Posterior vena cava (tissue), 2 donors: ENCODE measurements at regions not wholly inside any gene's neighbourhood (a gene's known extent, or its start where the extent isn't known, plus 50 kb on each side); places are given as distances from the start of the nearest gene placed in this dataset.
"Not testable (repeated sequence)": the region's sequence is repeated elsewhere in the genome, so short reads cannot be mapped to it uniquely, and the experiment has no call there.

Source experiments
- DNase-seq: peaks from one replicate; pipeline ENCODE4 v3.0.0-alpha.2; 2020; ENCODE audit warnings: low spot score
- intact Hi-C, 2 donors: fragments of 100-400 bp; cut with DNase I; formaldehyde crosslinking; loops; one replicate each; pipeline versions ENCODE4 v1.14.1 to v1.14.2; 2022 to 2023
- donor health status: DM: yes; HTN: yes; CAD: no.
- donor health status: DM: yes; HTN: yes; CAD: no.

DNA sequence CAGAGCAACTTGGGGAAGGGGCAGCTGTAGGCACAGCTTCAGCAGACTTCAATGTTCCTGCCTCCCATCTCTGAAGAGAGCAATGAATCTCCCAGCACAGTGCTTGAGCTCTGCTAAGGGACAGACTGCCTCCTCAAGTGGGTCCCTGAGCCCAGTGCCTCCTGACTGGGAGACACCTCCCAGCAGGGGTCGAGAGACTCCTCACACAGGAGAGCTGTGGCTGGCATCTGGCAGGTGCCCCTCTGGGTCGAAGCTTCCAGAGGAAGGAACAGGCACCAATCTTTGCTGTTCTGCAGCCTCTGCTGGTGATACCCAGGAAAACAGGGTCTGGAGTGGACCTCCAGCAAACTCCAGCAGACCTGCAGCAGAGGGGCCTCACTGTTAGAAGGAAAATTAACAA, 563.8 kb downstream of the RWDD3 start:
- intact Hi-C loops = not testable (repeated sequence)

DNA sequence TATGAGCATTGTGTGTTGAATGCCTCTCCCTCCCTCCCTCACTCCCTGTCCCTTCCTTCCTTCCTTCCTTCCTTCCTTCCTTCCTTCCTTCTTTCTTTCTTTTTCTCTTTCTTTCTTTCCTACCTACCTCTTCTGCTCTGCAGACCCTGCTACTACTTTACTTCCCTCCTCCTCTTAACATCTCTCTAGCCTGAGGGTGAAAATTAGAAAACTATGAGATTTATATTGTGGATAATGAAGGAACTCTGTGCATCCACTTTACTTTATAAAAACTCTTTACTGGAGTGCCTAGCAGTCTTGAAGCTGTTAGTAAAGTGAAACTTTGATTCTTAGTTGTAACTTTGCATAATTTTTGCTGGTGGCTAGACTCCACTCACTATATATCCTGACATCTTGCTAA, 572.2 kb downstream of the RWDD3 start:
- intact Hi-C loops = no loop called here
- no peak for DNase-seq

More for the DNA sequence above, 563.8 kb downstream of the RWDD3 start:
- peak; percentile 56 for DNase-seq

DNA sequence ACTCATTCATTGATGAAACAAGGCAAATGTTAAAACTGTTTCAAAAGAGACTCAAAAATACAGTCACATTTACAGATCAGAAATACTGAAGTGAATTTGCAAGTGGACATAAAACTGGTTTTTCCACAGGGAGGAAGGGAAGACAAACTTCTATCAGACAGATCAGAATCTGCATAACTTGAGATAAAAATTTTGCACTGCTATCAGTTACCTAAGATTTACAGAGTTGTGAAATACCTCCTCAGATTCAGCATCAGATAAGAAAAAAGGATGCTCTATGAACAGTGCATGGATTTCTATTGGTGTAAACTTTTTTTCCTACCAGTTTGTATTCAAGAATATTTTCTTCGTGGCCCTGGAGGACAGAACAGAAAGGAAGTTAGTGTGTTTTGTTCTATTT, 575.4 kb downstream of the RWDD3 start:
- intact Hi-C loops = no loop called here
- DNase-seq = no peak

DNA sequence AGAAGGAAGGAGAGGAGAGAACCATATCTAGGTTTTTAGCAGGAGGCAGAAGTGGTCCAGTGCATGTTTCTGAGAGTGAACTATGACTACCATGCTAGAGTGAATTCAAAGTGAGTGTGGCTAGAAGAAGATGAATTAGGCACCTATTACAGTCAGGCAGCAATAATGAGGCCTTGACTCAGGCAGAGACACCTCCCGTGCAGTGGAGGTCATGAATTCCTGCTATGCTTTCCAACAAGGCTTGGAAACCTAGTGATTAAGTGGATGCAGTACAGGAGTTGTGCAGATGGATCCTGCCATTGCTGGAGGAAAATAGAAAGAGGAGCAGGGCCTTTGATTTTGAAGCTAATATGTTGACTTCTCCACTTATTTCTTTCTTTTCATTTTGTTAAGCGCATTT, 581.5 kb downstream of the RWDD3 start:
- intact Hi-C loops = no loop called here
- DNase-seq = no peak

DNA sequence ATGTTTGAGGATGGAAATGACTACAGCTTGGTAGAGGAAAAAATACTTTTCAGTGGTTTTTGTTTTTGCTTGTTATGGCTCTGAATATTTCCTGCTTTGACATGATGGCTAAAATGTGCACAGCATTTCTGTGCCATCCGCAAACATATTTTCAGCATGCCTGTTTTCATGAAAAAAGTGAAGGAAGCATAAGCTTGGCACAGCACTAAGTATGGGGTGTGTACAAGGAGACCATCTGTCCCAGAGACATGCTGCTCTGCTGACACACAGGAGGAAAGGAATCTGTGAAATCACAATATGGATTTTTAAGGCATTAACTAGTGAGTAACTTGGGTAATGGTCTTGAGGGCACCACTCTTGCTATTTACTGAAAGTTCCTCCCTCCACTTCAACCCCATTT, 595.5 kb downstream of the RWDD3 start:
- DNase-seq = no peak
- intact Hi-C loops = no loop called here

DNA sequence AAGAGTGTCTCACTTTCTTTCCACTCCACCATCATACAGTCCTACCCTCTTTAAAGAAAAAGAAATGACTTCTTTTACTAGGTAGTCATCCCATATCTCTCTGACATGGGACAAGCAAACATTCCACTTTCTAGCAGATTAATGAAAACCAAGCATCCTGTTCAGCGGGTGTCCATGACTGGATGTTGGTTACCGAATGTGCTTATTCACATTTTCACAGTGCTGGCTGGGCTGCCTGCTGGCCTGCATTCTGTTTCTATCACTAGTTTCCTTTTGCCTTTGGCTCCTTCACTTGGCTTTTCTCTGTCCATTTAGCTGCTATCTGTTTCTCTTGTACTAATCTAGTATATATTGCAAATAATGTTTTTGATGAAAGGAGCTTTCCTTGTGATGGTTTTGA, 598.4 kb downstream of the RWDD3 start:
- intact Hi-C loops = no loop called here
- DNase-seq = no peak

DNA sequence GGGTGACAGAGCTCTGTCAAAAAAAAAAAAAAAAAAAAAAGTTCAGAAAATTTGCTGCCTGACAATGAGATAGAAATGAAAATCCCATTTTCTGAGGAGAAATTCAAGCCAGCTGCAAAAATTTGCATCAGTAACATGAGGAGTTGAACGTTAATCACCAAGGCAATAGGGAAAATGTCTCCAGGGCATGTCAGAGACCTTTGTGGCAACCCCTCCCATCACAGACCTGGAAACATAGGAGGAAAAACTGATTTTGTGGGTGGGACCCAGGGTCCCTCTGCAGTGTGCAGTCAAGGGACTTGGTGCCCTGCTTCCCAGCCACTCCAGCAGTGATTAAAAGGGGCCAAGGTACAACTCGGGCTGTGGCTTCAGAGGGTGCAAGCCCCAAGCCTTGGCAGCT, 615.4 kb downstream of the RWDD3 start:
- DNase-seq = no peak
- intact Hi-C loops = no loop called here

DNA sequence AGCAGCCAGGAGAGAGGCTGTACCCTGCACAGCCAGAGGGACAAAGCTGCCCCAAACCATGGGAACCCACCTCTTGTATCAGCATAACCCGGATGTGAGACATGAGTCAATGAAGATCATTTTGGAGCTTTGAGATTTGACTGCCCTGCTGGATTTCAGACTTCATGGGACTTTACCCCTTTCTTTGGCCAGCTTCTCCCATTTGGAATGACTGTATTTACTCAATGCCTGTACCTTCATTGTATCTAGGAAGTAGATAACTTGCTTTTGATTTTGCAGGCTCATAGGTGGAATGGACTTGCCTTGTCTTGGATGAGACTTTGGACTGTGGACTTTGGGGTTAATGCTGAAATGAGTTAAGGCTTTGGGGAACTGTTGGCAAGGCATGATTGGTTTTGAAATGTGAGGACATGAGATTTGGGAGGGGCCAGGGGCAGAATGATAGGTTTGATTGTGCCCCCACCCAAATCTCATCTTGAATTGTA, 616.2 kb downstream of the RWDD3 start:
- no peak for DNase-seq
- intact Hi-C loops = no loop called here

DNA sequence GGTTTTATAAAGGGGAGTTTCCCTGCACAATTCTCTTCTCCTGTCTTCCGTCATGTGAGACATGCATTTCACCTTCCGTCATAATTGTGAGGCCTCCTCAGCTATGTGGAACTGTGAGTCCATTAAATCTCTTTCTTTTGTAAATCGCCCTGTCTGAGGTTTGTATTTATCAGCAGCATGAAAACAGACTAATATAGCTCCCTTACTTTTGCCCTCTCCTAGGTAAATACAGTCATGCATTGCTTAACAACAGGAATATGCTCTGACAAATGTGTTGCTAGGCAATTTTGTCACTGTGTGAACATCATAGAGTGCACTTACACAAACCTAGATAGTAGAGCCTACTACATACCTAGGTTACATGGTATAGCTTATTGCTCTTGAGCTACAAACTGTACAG, 616.8 kb downstream of the RWDD3 start:
- intact Hi-C loops = no loop called here
- no peak for DNase-seq

DNA sequence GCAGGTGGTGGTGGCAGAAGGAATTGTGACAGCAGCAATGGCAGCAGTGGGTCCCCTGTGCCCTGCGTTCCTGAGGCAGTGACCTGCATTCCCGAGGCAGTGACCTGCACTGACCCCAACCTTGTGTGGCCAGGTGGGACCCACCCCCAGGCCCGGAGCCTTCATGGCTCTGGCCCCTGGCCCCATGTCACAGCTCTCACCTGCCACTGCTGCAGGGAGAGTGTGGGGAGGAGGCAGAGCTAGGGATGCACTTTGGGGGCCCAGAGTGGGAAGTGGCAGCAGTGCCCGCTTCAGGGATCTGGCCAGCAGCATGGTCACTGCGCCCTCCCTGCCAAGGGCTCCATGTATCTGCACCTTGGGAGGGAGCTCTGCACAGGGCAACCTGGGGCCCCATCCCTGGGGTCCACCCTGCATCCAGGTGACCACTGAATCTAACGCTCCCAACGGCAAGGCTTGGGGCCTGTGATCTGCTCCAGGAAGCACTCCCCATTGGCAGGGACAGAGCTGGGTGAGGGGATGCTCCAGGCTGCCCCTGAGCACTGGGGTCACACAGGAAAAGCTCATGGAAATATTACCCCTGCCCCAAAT, 618.6 kb downstream of the RWDD3 start:
- intact Hi-C loops = no loop called here

DNA sequence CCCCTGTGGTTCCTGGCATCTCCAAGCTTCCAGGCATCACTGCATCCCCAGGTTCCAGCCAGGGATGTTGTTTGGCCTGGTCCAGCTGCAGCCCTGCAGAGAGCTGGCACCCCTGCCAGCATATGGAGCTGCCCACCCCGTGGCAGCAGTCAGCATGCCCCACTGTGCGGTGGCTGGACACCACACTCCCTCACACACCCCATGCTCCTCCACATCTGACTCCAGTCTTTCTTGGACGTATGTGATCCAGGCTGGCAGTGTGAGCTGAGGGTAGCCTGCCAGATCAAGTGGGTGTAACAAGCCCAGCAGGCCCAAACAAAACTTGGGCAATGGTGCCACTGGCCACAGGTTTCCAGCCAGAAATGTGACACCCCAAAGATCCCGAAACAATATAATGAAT, 620.4 kb downstream of the RWDD3 start:
- peak; percentile 64 for DNase-seq
- intact Hi-C loops = no loop called here

More for the DNA sequence above, 618.6 kb downstream of the RWDD3 start:
- peak; percentile 58 for DNase-seq

DNA sequence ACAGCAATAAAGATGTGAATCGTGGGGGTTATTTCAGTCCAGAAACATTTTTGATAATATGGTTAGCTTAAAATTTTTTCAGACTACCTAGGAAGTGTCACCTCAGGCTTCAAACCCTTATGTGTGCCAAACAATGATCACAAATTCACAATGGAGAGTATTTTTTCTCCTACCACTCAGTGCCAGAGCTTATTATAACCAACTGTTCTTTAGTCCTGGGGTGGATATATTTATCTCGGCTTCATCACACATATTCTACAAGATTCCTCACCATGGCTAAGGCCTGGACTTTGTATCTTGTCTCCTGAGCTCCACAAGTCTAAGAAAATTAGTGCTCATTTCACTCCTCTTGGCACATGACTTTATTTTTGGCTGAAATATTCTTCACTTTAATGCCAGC, 629.1 kb downstream of the RWDD3 start:
- intact Hi-C loops = no loop called here
- DNase-seq = no peak

DNA sequence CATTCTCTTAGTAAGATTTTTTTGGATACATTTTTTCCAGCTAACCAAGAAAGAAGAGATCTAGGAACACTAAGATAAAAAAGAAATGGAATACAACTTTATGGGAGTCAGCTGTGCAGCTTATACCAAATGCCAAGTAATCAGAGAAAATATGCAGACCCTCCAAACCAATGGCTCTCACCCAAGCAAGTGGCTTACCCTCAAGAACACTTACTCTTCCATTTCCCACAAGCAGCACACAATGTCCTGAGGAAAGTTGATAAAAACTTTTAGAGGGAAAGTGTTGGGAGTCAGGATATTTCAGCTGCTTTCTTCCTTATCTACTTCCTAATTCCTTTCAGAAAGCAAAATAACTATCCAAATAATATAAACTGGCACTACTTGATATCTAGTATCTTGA, 631.8 kb downstream of the RWDD3 start:
- DNase-seq = no peak
- intact Hi-C loops = no loop called here

DNA sequence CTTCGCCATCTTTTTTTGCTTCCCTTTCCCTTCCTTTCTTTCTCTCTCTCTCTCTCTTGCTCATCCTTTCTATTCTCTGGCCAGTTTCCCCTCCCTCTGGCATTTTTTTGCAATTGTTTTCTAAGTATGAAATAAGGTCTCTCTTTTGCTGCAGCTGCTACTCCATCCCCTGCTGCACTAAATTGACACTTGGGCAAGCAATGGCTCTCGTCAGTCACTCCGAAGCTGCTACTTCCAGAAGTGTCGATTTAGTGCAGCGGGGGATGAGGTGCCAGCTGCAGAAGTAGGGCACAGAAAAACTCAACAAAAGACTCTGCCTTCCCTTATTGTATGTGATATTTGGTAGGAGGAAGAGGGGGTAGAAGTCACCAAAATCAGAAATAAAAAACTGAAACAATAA, 642.3 kb downstream of the RWDD3 start:
- intact Hi-C loops = no loop called here
- DNase-seq = no peak

DNA sequence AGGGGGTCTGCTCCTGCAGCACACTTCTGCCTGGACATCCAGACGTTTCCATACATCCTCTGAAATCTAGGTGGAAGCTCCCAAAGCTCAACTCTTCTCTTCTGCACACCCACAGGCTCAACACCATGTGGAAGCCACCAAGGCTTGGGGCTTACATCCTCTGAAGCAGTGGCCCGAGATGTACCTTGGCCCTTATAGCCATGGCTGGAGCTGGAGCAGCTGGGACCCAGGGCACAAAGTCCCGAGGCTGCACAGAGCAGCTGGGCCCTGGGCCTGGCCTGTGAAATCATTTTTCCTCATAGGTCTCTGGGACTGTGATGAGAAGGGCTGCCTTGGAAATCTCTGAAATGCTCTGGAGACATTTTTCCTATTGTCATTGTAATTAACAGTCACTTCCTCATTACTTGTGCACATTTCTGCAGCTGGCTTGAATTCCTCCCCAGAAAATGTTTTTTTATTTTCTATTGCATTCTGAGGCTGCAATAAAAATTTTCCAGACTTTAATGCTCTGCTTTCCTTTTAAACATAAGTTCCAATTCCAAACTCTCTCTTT, 645.6 kb downstream of the RWDD3 start:
- intact Hi-C loops = no loop called here

DNA sequence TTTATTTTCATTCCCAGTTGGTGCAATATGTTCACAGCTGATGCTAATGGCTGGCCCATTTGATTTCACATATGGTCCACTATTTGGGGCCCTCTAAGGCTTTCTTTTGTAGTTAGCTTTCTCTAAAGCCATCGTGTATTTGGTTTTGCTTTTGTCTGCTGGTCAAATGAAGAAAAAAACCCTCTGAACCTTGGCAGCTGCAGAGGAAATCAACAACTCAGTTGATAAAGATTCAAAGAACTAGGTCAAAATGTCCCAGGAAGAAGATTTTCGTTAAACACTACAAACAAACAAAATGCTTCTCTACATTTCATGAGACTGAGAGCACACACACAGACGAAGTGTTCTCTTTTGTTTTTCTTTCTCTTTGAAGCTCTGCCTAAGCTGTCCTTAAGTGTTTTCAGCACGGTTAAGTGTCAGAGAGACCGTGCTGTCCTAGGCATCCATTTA, 655.0 kb downstream of the RWDD3 start:
- no peak for DNase-seq
- intact Hi-C loops = no loop called here

More for the DNA sequence above, 645.6 kb downstream of the RWDD3 start:
- no peak for DNase-seq

DNA sequence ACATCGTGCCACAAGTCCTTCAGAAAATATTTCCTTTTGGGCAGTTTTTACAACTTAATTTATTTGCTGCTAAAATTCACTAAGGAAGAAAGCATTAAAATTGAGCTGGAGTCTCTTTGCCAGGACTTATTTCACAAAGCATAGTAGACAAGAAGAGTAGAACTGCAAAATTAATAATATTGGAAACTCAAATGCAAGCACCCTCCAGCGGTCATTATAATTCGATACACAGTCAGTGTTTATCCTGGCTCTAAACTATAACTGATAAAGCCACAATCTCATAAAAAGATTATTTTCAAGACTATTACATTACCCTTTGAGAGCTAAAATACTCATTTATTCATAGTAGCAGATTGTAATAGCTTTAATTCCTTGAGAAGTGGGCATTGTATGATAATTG, 655.4 kb downstream of the RWDD3 start:
- DNase-seq = no peak

DNA sequence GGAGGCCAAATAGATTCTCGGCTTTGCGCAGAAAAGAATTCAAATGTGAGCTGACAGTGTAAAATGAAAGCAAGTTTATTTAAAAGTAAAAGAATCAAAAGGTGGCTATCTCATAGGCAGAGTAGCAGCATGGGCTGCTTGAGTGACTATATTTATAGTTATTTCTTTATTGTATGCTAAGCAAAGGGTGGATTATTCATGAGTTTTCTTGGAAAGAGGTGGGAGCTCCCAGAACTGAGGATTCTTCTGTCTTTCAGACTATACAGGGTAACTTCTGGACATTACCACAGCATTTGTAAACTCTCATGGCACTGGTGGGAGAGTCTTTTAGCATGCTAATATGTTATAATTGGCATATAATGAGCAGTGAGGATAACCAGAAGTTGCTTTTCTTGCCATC, 659.9 kb downstream of the RWDD3 start:
- intact Hi-C loops = no loop called here
- no peak for DNase-seq

More for the DNA sequence above, 655.4 kb downstream of the RWDD3 start:
- intact Hi-C loops = no loop called here

DNA sequence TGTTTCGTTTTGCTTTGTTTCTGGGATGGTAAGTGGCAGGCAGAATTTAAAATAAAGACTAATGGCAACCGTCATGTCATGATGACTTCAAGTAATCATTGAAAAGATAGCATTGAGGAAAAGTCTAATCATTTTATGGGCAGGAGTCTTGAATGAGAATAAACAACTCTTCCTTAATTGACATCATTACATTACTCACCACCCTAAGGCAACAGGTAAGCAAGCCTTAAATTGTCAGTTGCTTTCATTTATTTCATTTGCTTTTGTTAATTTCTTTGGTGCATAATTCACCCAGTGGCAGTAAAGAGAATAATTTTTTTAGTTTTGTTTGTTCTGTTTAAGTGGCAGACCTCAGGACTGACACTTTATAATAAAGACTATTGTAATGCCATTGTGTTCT, 669.0 kb downstream of the RWDD3 start:
- intact Hi-C loops = no loop called here
- DNase-seq = no peak

DNA sequence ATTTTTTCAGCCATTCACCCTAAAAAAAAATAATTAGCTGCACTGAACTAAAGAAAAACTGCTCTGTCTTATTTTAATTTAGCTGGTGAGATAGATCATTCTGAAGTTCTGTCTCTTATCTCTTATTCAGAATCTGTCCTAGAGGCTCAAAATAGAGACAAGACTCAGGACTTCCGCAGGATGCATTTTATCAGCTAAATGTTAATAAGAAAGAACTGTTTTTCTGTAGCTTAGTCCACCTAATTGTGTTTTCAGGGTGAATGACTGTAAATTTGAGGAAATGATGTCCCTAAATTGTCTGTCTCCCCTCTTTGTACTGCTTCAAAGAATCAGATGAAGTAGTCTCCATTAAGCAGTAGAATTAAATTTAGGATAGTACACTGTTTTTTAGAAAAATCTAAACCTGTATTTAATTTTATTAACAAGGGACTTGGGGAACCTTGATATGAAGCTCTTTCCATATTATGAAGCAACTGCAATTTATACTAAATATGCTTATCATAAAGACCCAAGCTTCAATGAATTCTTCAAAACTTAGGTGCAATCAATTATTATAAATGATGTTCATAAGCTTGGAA, 671.9 kb downstream of the RWDD3 start:
- intact Hi-C loops = no loop called here

DNA sequence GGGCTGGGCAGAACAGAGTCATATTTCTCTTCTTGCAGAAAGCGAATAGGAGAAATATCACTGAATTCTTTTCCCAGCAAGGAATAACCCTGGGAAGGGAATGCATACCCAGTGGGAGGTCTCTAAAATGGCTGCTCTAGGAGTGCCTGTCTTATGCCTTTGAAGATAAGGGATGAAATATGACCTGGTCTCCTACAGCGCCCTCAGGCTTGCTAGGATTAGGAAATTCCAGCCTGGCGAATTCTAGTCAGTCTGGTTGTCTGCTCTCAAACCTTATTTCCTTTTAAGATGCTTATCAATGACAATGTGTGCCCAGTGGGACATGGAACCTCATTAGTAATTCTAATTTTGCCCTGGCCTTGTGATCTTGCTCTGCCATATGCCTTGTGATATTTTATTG, 677.7 kb downstream of the RWDD3 start:
- intact Hi-C loops = not testable (repeated sequence)

More for the DNA sequence above, 671.9 kb downstream of the RWDD3 start:
- DNase-seq = no peak

More for the DNA sequence above, 677.7 kb downstream of the RWDD3 start:
- DNase-seq = not testable (repeated sequence)
